ENCODE measurements at regions not wholly inside any gene's neighbourhood (a gene's known extent, or its start where the extent isn't known, plus 50 kb on each side); places are given as distances from the start of the nearest gene placed in this dataset.
"Not testable (repeated sequence)": the region's sequence is repeated elsewhere in the genome, so short reads cannot be mapped to it uniquely, and the experiment has no call there.

- DNase-seq (ENCODE audit: low spot score), result no peak
- H3K36me3 Mint-ChIP-seq (ENCODE audit: low read depth), result peaks cover 48% of the 10 kb centered on the region
- H3K4me1 Mint-ChIP-seq (ENCODE audit: low read depth), result no peaks in the 10 kb centered on the region
- no peak overlapping the region for H3K27ac Mint-ChIP-seq
- no peaks in the 10 kb centered on the region for H3K27me3 Mint-ChIP-seq (ENCODE audit: low read depth)
- no peaks in the 10 kb centered on the region for H3K9me3 Mint-ChIP-seq
- H3K4me3 Mint-ChIP-seq, result no peak overlapping the region
Observed at GRCh38 chrX:74218895-74219294, 85.1 kb upstream of the ZCCHC13 start.

GRCh38 chrX:74216421-74216820 lies 87.6 kb upstream of the ZCCHC13 start:
- no peaks in the 10 kb centered on the region for H3K27me3 Mint-ChIP-seq (ENCODE audit: low read depth)
- H3K36me3 Mint-ChIP-seq (ENCODE audit: low read depth), result peaks cover 48% of the 10 kb centered on the region
- H3K27ac Mint-ChIP-seq, result no peak overlapping the region
- no peaks in the 10 kb centered on the region for H3K9me3 Mint-ChIP-seq
- no peak for DNase-seq (ENCODE audit: low spot score)
- H3K4me1 Mint-ChIP-seq (ENCODE audit: low read depth), result no peaks in the 10 kb centered on the region
- no peak overlapping the region for H3K4me3 Mint-ChIP-seq

- peaks cover 31% of the 10 kb centered on the region for H3K36me3 Mint-ChIP-seq (ENCODE audit: low read depth)
- no peaks in the 10 kb centered on the region for H3K27me3 Mint-ChIP-seq (ENCODE audit: low read depth)
- no peak overlapping the region for H3K27ac Mint-ChIP-seq
- H3K4me3 Mint-ChIP-seq, result no peak overlapping the region
- H3K4me1 Mint-ChIP-seq (ENCODE audit: low read depth), result no peaks in the 10 kb centered on the region
- no peaks in the 10 kb centered on the region for H3K9me3 Mint-ChIP-seq
- no peak for DNase-seq (ENCODE audit: low spot score)
Observed at GRCh38 chrX:74211911-74212310, 92.1 kb upstream of the ZCCHC13 start.

GRCh38 chrX:74207539-74207938 lies 96.4 kb upstream of the ZCCHC13 start:
- Mint-ChIP-seq H3K9me3 (no peaks in the 10 kb centered on the region), H3K27ac (no peak overlapping the region), H3K27me3 (ENCODE audit: low read depth) (no peaks in the 10 kb centered on the region), H3K4me1 (ENCODE audit: low read depth) (no peaks in the 10 kb centered on the region), H3K36me3 (ENCODE audit: low read depth) (peaks cover 15% of the 10 kb centered on the region), H3K4me3 (no peak overlapping the region)
- DNase-seq (ENCODE audit: low spot score), result no peak

GRCh38 chrX:74195605-74196004 lies 108.4 kb upstream of the ZCCHC13 start:
- Mint-ChIP-seq H3K27me3 (ENCODE audit: low read depth) (no peaks in the 10 kb centered on the region), H3K4me1 (ENCODE audit: low read depth) (no peaks in the 10 kb centered on the region)

GRCh38 chrX:74195120-74195519 lies 108.9 kb upstream of the ZCCHC13 start:
- no peak for DNase-seq (ENCODE audit: low spot score)
- H3K36me3 Mint-ChIP-seq (ENCODE audit: low read depth), result no peaks in the 10 kb centered on the region
- no peak overlapping the region for H3K4me3 Mint-ChIP-seq
- H3K4me1 Mint-ChIP-seq (ENCODE audit: low read depth), result no peaks in the 10 kb centered on the region
- no peaks in the 10 kb centered on the region for H3K9me3 Mint-ChIP-seq
- no peaks in the 10 kb centered on the region for H3K27me3 Mint-ChIP-seq (ENCODE audit: low read depth)
- no peak overlapping the region for H3K27ac Mint-ChIP-seq

More at GRCh38 chrX:74195605-74196004, 108.4 kb upstream of the ZCCHC13 start:
- Mint-ChIP-seq H3K36me3 (ENCODE audit: low read depth) (no peaks in the 10 kb centered on the region), H3K9me3 (no peaks in the 10 kb centered on the region), H3K4me3 (no peak overlapping the region), H3K27ac (no peak overlapping the region)
- no peak for DNase-seq (ENCODE audit: low spot score)

GRCh38 chrX:74187211-74187610 lies 116.8 kb upstream of the ZCCHC13 start:
- Mint-ChIP-seq H3K36me3 (ENCODE audit: low read depth) (no peaks in the 10 kb centered on the region), H3K4me3 (no peak overlapping the region), H3K4me1 (ENCODE audit: low read depth) (no peaks in the 10 kb centered on the region), H3K27me3 (ENCODE audit: low read depth) (no peaks in the 10 kb centered on the region), H3K27ac (no peak overlapping the region), H3K9me3 (no peaks in the 10 kb centered on the region)
- DNase-seq (ENCODE audit: low spot score), result no peak

- not testable (repeated sequence) for H3K4me3 Mint-ChIP-seq; H3K27me3 Mint-ChIP-seq (ENCODE audit: low read depth); H3K36me3 Mint-ChIP-seq (ENCODE audit: low read depth); H3K27ac Mint-ChIP-seq; H3K4me1 Mint-ChIP-seq (ENCODE audit: low read depth); DNase-seq (ENCODE audit: low spot score); H3K9me3 Mint-ChIP-seq
Observed at GRCh38 chrX:74183047-74183446, 120.9 kb upstream of the ZCCHC13 start.

- H3K9me3 Mint-ChIP-seq; DNase-seq (ENCODE audit: low spot score); H3K36me3 Mint-ChIP-seq (ENCODE audit: low read depth); H3K27me3 Mint-ChIP-seq (ENCODE audit: low read depth); H3K4me1 Mint-ChIP-seq (ENCODE audit: low read depth); H3K4me3 Mint-ChIP-seq; H3K27ac Mint-ChIP-seq: not testable (repeated sequence)
Observed at GRCh38 chrX:74181976-74182375, 122.0 kb upstream of the ZCCHC13 start.

- Mint-ChIP-seq H3K27me3 (ENCODE audit: low read depth) (no peaks in the 10 kb centered on the region), H3K9me3 (no peaks in the 10 kb centered on the region)
Observed at GRCh38 chrX:74180716-74181115, 123.3 kb upstream of the ZCCHC13 start.

GRCh38 chrX:74179990-74180389 lies 124.0 kb upstream of the ZCCHC13 start:
- no peak for DNase-seq (ENCODE audit: low spot score)
- no peaks in the 10 kb centered on the region for H3K27me3 Mint-ChIP-seq (ENCODE audit: low read depth)
- no peak overlapping the region for H3K27ac Mint-ChIP-seq
- no peaks in the 10 kb centered on the region for H3K4me1 Mint-ChIP-seq (ENCODE audit: low read depth)
- H3K36me3 Mint-ChIP-seq (ENCODE audit: low read depth), result no peaks in the 10 kb centered on the region
- H3K9me3 Mint-ChIP-seq, result no peaks in the 10 kb centered on the region
- no peak overlapping the region for H3K4me3 Mint-ChIP-seq

More at GRCh38 chrX:74180716-74181115, 123.3 kb upstream of the ZCCHC13 start:
- no peaks in the 10 kb centered on the region for H3K4me1 Mint-ChIP-seq (ENCODE audit: low read depth)
- H3K4me3 Mint-ChIP-seq, result no peak overlapping the region
- H3K27ac Mint-ChIP-seq, result no peak overlapping the region
- DNase-seq (ENCODE audit: low spot score), result no peak
- H3K36me3 Mint-ChIP-seq (ENCODE audit: low read depth), result no peaks in the 10 kb centered on the region

- no peaks in the 10 kb centered on the region for H3K27me3 Mint-ChIP-seq (ENCODE audit: low read depth)
- no peak overlapping the region for H3K27ac Mint-ChIP-seq
- H3K4me3 Mint-ChIP-seq, result no peak overlapping the region
- peaks cover 1% of the 10 kb centered on the region for H3K9me3 Mint-ChIP-seq
- DNase-seq (ENCODE audit: low spot score), result no peak
- H3K4me1 Mint-ChIP-seq (ENCODE audit: low read depth), result no peaks in the 10 kb centered on the region
- H3K36me3 Mint-ChIP-seq (ENCODE audit: low read depth), result no peaks in the 10 kb centered on the region
Observed at GRCh38 chrX:74179499-74179898, 124.5 kb upstream of the ZCCHC13 start.

GRCh38 chrX:74179071-74179470 lies 124.9 kb upstream of the ZCCHC13 start:
- Mint-ChIP-seq H3K27ac (no peak overlapping the region), H3K36me3 (ENCODE audit: low read depth) (no peaks in the 10 kb centered on the region)

GRCh38 chrX:74178536-74178935 lies 125.4 kb upstream of the ZCCHC13 start:
- H3K27ac Mint-ChIP-seq, result no peak overlapping the region
- no peak overlapping the region for H3K4me3 Mint-ChIP-seq
- H3K36me3 Mint-ChIP-seq (ENCODE audit: low read depth), result no peaks in the 10 kb centered on the region
- H3K9me3 Mint-ChIP-seq, result peaks cover 6% of the 10 kb centered on the region
- no peaks in the 10 kb centered on the region for H3K27me3 Mint-ChIP-seq (ENCODE audit: low read depth)
- DNase-seq (ENCODE audit: low spot score), result no peak
- H3K4me1 Mint-ChIP-seq (ENCODE audit: low read depth), result no peaks in the 10 kb centered on the region

More at GRCh38 chrX:74179071-74179470, 124.9 kb upstream of the ZCCHC13 start:
- Mint-ChIP-seq H3K4me3 (no peak overlapping the region), H3K27me3 (ENCODE audit: low read depth) (no peaks in the 10 kb centered on the region), H3K9me3 (peaks cover 6% of the 10 kb centered on the region), H3K4me1 (ENCODE audit: low read depth) (no peaks in the 10 kb centered on the region)
- DNase-seq (ENCODE audit: low spot score), result no peak

GRCh38 chrX:74171465-74171864 lies 132.5 kb upstream of the ZCCHC13 start:
- Mint-ChIP-seq H3K4me1 (ENCODE audit: low read depth) (no peaks in the 10 kb centered on the region), H3K9me3 (peaks cover 19% of the 10 kb centered on the region), H3K27me3 (ENCODE audit: low read depth) (no peaks in the 10 kb centered on the region), H3K27ac (no peak overlapping the region), H3K4me3 (no peak overlapping the region), H3K36me3 (ENCODE audit: low read depth) (peaks cover 1% of the 10 kb centered on the region)
- DNase-seq (ENCODE audit: low spot score), result no peak

Data from T-helper 2 cell treated with Interferon-gamma antibody and Interleukin-4, amounts not matched to agents 5 μg/mL and 100 μg/mL, for 36 hours (primary cell).